Common myeloid progenitor, CD34-positive (primary cell): ENCODE measurements at regions not wholly inside any gene's neighbourhood (a gene's known extent, or its start where the extent isn't known, plus 50 kb on each side); places are given as distances from the start of the nearest gene placed in this dataset.

Experiments
- CTCF ChIA-PET: fragments of 350-600 bp; sonication (Branson Sonifier 250); formaldehyde crosslinking; loops from one replicate; lab custom pipeline; 2021; ENCODE audit warnings: antibody characterized with exemption; lab: Charles Lee
- POLR2A ChIA-PET: fragments of 350-600 bp; sonication (Branson Sonifier 250); formaldehyde crosslinking; loops from one replicate; lab custom pipeline; 2021; ENCODE audit warnings: antibody characterized with exemption; lab: Charles Lee
- DNase-seq, 3 donors: peaks; one replicate each; pipeline versions ENCODE4 v3.0.0 to v3.0.0-alpha.2; 2013
- H3K27ac ChIP-seq, 2 experiments: 1 replicate in 1 of 2; 2 replicates in 1 of 2; pipeline ENCODE4 v1.7.0; 2013; ENCODE audit warnings: inconsistent platforms in 2 of 2, low read length in 2 of 2, mild to moderate bottlenecking in 2 of 2, low read depth in 1 of 2, moderate library complexity in 1 of 2; ENCODE audit not compliant: severe bottlenecking in 2 of 2, insufficient read depth in 1 of 2, poor library complexity in 1 of 2
- H3K27me3 ChIP-seq, 5 experiments: replicated peaks in 2 of 5; 1 replicate in 3 of 5; 2 replicates in 2 of 5; pipeline versions ENCODE4 v1.6.1 to v1.7.0; 2013; ENCODE audit warnings: low read length in 4 of 5, mild to moderate bottlenecking in 2 of 5, moderate library complexity in 2 of 5, inconsistent platforms in 1 of 5; ENCODE audit not compliant: insufficient read depth in 5 of 5, control insufficient read depth in 4 of 5
- H3K36me3 ChIP-seq, 4 experiments: 1 replicate in 2 of 4; 2 replicates in 2 of 4; pipeline versions ENCODE4 v1.6.1 to v1.7.0; 2013; ENCODE audit warnings: low read length in 3 of 4, control low read depth in 1 of 4, mild to moderate bottlenecking in 1 of 4; ENCODE audit not compliant: control insufficient read depth in 4 of 4, insufficient read depth in 4 of 4
- H3K4me1 ChIP-seq, 4 experiments: 1 replicate in 3 of 4; 2 replicates in 1 of 4; pipeline versions ENCODE4 v1.6.1 to v1.7.1; 2013; ENCODE audit warnings: low read length in 3 of 4, mild to moderate bottlenecking in 3 of 4, control low read depth in 1 of 4, inconsistent platforms in 1 of 4, moderate library complexity in 1 of 4; ENCODE audit not compliant: control insufficient read depth in 4 of 4, insufficient read depth in 4 of 4; ENCODE audit errors: control extremely low read depth in 1 of 4
- H3K4me3 ChIP-seq, 7 experiments: 1 replicate in 4 of 7; 2 replicates in 3 of 7; pipeline versions ENCODE4 v1.5.1 to v1.7.0; 2013; ENCODE audit warnings: mild to moderate bottlenecking in 7 of 7, low read length in 6 of 7, moderate library complexity in 6 of 7, inconsistent platforms in 2 of 7, low read depth in 2 of 7, control low read depth in 1 of 7; ENCODE audit not compliant: insufficient read depth in 4 of 7, control insufficient read depth in 1 of 7; ENCODE audit errors: extremely low read depth in 1 of 7
- H3K9me3 ChIP-seq, 5 experiments: 1 replicate in 4 of 5; 2 replicates in 1 of 5; pipeline versions ENCODE4 v1.6.1 to v1.7.1; 2013; ENCODE audit warnings: low read length in 4 of 5, mild to moderate bottlenecking in 2 of 5, inconsistent platforms in 1 of 5, low read depth in 1 of 5, moderate library complexity in 1 of 5; ENCODE audit not compliant: control insufficient read depth in 4 of 5, insufficient read depth in 2 of 5; ENCODE audit errors: control extremely low read depth in 1 of 5
- WGBS: methylation state at CpG from one replicate; pipeline ENCODE4 v1.1.5; 2013; ENCODE audit not compliant: insufficient coverage; 5-methylcytosine and 5-hydroxymethylcytosine counted together

DNA sequence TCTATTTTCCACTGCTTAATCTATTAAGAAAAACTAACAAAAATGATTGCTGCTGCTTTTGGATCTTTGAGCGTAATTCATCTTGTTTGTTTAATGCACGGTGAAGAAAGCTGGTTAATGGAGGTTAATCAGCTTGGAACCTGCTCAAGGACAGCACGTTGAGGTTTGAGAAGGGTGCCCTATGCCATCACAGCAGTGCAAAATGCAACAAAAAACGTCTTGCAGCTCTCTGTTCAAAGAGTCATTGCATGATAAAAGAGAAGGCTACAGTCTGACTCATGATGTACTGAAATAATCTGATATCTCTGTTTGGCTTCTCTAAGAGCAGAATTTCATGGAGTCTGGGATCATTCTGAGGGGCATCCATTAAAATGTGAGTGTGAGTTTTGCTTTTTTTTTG is 80.6 kb upstream of the PREP start:
- Histone ChIP-seq H3K9me3 (no peaks in the 10 kb centered on the region), H3K27me3 (no peaks in the 10 kb centered on the region), H3K4me3 (no peak overlapping the region), H3K36me3 (no peaks in the 10 kb centered on the region), H3K27ac (no peak overlapping the region), H3K4me1 (peaks cover 3 to 15% (median 9%) of the 10 kb centered on the region in 4 experiments)
- DNase-seq = peak in 1 of 3 donors; percentile 8
- POLR2A ChIA-PET = no interaction called here
- 92% methylated on average over 4 of the region's 4 CpGs for WGBS
- CTCF ChIA-PET = interaction anchor here (0.7 to 2.2 kb wide), 6 partner anchors 53 to 823 kb away, joined by 3 to 8 read pairs (median 3); no protein-coding TSS in a partner anchor

DNA sequence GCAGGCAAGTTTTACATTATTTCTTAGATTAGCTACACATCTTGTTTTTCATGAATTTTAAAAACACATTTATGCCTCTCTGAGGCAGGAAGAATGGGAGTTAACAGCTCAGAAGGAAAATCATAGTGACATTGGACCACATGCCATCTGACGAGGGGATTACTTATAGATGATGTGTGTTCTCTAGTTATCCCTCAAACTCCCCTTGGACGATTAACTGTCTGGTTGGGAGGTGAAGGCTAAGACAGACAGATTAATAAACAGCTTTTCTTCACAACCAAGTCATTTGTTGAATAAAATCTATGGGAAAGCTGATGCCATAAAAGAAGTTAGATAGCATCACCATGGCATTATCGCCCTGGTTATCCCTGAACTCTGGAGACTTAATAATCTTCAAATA is 80.0 kb upstream of the PREP start:
- WGBS = no CpG with 5 or more reads among the region's 3 CpGs
- ChIA-PET CTCF (interaction anchor here (0.7 to 1.5 kb wide), 4 partner anchors 741 to 833 kb away, joined by 3 to 4 read pairs (median 3); no protein-coding TSS in a partner anchor), POLR2A (no interaction called here)
- DNase-seq = no peak
- H3K4me1 ChIP-seq = peaks cover 3 to 15% (median 9%) of the 10 kb centered on the region in 4 experiments
- no peak overlapping the region for H3K27ac ChIP-seq
- H3K27me3 ChIP-seq = no peaks in the 10 kb centered on the region
- no peak overlapping the region for H3K4me3 ChIP-seq
- H3K36me3 ChIP-seq = no peaks in the 10 kb centered on the region
- no peaks in the 10 kb centered on the region for H3K9me3 ChIP-seq

DNA sequence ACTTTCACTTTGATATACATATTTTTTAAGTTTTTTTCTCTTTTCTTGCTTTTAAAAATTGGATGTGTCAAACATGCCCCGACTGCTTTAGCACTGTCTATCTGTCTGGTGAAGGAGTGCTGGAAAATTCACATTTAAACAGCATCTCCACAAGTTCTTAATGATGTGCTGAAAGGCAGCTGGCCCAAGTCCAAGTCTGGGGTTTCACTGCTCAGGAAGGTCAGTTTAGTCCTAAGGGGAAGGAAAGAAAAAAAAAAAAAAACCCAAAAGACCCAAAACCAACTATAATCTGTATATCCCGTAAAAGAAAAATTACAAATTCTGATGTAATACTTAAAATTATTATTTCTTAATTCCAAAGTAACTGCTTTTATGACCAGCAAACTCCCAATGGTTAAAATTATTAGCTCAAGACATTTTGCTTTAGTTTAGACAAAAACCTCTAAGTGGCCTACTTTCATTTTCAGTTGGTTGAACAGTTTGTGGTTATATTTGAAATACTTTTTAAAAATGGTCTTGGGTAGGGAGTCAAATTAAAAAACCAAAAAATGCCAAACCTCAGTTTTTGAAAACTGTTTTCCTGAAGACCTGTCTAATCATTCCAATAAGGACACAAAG is 79.5 kb upstream of the PREP start:
- Histone ChIP-seq H3K4me1 (peaks cover 3 to 15% (median 9%) of the 10 kb centered on the region in 4 experiments), H3K27ac (no peak overlapping the region), H3K36me3 (no peaks in the 10 kb centered on the region), H3K9me3 (no peaks in the 10 kb centered on the region), H3K4me3 (peak overlapping the region in 3 of 7 experiments; percentile 30 to 52 (median 48)), H3K27me3 (no peaks in the 10 kb centered on the region)
- ChIA-PET CTCF (interaction anchor here (0.9 to 1.5 kb wide), 2 partner anchors 742 to 833 kb away, joined by 3 to 4 read pairs; no protein-coding TSS in a partner anchor), POLR2A (no interaction called here)
- no CpG with 5 or more reads among the region's 2 CpGs for WGBS
- DNase-seq = peak; percentile 16 to 69 (median 56)

DNA sequence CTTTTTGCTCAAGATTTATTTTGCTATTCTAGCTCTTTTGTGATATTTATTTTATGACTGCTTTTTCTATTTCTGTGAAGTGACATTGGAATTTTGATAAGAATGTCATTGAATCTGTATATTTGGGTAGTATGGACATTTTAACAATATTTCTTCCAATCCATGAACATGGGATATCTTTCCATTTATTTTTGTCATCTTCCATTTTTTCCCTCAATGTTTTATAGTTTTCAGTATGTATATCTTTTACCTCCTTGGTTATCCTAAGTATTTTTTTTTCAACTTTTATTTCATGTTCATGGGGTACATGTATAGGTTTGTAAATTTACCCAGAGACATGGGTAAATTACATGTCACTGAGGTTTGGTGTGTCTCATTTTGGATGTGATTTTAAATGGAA is 74.1 kb upstream of the PREP start:
- Histone ChIP-seq H3K36me3 (no peaks in the 10 kb centered on the region), H3K9me3 (peaks cover 0 to 7% (median 0%) of the 10 kb centered on the region in 5 experiments), H3K4me1 (peaks cover 0 to 5% (median 3%) of the 10 kb centered on the region in 4 experiments), H3K27me3 (no peaks in the 10 kb centered on the region), H3K4me3 (no peak overlapping the region), H3K27ac (no peak overlapping the region)
- ChIA-PET CTCF (no interaction called here), POLR2A (no interaction called here)
- DNase-seq = no peak

DNA sequence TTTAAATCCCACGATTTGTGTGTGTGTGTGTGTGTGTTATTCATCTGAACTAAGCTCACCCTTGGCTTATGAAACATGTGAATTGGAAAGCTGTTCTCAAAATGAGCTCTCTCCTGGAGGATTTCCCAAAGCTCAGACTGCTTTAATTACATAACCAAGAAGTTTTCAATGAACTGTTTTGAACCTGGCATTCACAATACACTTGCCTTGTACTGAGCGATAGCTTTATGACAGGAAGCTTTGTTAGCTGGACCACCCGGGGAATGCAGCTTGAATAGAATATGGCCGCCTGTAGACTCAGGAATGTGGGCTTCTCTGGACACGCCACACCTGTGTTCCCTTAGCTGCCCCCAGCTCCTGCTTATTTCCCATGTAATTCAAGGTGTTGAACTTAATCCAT is 71.4 kb upstream of the PREP start:
- no peaks in the 10 kb centered on the region for H3K36me3 ChIP-seq
- WGBS = 93% methylated on average over 4 of the region's 5 CpGs
- H3K9me3 ChIP-seq = peaks cover 0 to 7% (median 0%) of the 10 kb centered on the region in 5 experiments
- ChIA-PET CTCF (interaction anchor here (0.9 kb wide), 1 partner anchor 14 kb away, joined by 3 read pairs; no protein-coding TSS in a partner anchor), POLR2A (no interaction called here)
- no peaks in the 10 kb centered on the region for H3K4me1 ChIP-seq
- no peak overlapping the region for H3K4me3 ChIP-seq
- H3K27ac ChIP-seq = no peak overlapping the region
- H3K27me3 ChIP-seq = no peaks in the 10 kb centered on the region
- no peak for DNase-seq

DNA sequence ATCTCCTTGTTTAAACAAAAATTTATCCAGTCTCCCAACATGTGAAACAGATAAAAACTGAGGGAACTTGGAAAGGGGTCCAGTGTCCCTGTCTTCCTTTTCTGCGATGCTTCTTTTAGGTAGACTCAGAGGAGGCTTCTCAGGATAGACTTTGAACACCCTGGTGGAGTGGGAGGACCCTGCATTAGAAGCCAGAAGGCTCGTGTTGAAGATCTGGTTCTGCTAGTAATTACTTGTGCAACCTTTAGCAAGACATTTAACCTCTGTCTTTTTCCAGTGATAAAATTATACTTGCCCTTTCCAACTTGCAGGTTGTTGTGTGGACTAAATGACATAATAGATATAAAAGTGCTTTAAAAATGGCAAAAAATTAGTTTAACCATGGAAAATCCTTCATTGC is 67.1 kb upstream of the PREP start:
- Histone ChIP-seq H3K4me1 (no peaks in the 10 kb centered on the region), H3K27me3 (no peaks in the 10 kb centered on the region), H3K36me3 (no peaks in the 10 kb centered on the region), H3K27ac (no peak overlapping the region), H3K9me3 (peaks cover 0 to 9% (median 2%) of the 10 kb centered on the region in 5 experiments), H3K4me3 (no peak overlapping the region)
- WGBS = no CpG with 5 or more reads among the region's 2 CpGs
- POLR2A ChIA-PET = no interaction called here
- CTCF ChIA-PET = no interaction called here
- DNase-seq = no peak

DNA sequence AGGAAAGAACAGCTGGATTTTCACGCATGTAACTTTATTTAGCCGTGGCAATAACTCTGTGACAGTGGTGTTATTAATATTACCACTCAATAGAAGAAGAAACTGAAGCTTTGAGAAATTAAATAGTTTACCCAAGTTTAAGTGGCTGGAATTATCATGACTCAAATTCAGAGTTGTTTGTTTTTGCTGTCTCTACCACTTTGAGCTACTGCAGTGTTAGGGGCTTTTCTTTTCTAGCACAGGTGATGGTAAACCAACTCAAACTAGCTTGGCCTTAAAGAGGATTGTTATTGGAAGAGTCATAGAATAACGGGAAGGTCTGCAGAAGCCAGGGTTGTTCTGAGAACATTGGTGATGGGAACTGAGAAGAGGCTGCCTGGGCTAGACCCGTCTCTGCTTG is 66.0 kb upstream of the PREP start:
- DNase-seq = no peak

More for the DNA sequence above, 66.0 kb upstream of the PREP start:
- H3K4me1 ChIP-seq = no peaks in the 10 kb centered on the region
- no peaks in the 10 kb centered on the region for H3K36me3 ChIP-seq
- ChIA-PET CTCF (interaction anchor here (0.5 kb wide), 1 partner anchor 37 kb away, joined by 4 read pairs; no protein-coding TSS in a partner anchor), POLR2A (no interaction called here)
- 100% methylated on average over 2 of the region's 4 CpGs for WGBS
- peaks cover 0 to 9% (median 2%) of the 10 kb centered on the region in 5 experiments for H3K9me3 ChIP-seq
- no peak overlapping the region for H3K27ac ChIP-seq
- no peaks in the 10 kb centered on the region for H3K27me3 ChIP-seq
- H3K4me3 ChIP-seq = no peak overlapping the region
